Kidney epithelial cell (primary cell): ENCODE measurements at regions not wholly inside any gene's neighbourhood (a gene's known extent, or its start where the extent isn't known, plus 50 kb on each side); places are given as distances from the start of the nearest gene placed in this dataset.

ENCODE experiments used
- DNase-seq: peaks from one replicate; pipeline ENCODE4 v3.0.0-alpha.2; 2010; ENCODE audit warnings: low read depth
- H3K27me3 ChIP-seq: 2 replicates; pipeline ENCODE4 v1.6.0; 2011; ENCODE audit warnings: low read length; ENCODE audit not compliant: control insufficient read depth, insufficient read depth
- H3K36me3 ChIP-seq: 2 replicates; pipeline ENCODE4 v1.5.1; 2011; ENCODE audit warnings: low read length; ENCODE audit not compliant: control insufficient read depth, insufficient read depth
- H3K4me3 ChIP-seq: 2 replicates; pipeline ENCODE4 v1.5.1; 2011; ENCODE audit warnings: low read depth, mild to moderate bottlenecking, control low read depth, low read length
- TF ChIP-seq, protein P1 (sequence below): IDR thresholded peaks from 2 replicates; pipeline ENCODE4 v1.5.1; 2011; ENCODE audit warnings: mild to moderate bottlenecking, moderate library complexity, low read length, control low read depth, inconsistent platforms; ENCODE audit not compliant: insufficient read depth, poor library complexity, severe bottlenecking

DNA sequence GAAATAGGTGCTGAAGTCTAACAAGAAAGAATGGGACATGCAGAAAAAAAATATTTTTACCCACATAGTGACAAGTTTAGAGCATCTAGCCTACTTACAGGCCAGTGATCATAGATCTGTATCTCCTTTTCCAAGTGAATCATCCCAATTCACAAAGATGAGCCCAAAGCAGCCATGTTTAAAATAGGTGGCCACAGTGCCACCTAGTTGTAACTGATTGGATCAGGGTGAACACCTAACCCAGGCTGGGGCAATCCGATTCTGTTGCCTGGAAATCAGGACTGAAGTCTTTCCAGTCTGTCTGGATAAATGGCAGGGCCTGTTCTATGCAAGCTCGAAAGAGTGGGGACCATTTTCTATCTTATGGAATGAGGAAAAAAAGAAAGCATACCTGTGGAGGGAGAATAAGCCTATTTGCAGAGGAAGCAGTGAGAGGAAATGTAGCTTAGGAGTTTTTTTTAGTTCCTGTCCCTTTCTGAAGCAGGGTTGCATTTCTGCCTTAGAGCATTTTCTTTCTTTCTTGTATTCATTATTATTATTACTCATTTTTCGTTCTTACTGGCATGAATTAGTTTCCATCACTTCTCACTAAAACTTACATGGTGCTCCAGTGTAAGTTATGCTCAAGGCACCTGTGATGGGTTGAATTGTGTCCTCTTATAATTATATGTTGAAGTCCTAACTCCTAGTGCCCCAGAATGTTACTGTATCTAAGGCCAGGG is 113.2 kb upstream of the RAG2 start:
- no peak overlapping the region for H3K4me3 ChIP-seq
- TF ChIP-seq, protein P1, sequence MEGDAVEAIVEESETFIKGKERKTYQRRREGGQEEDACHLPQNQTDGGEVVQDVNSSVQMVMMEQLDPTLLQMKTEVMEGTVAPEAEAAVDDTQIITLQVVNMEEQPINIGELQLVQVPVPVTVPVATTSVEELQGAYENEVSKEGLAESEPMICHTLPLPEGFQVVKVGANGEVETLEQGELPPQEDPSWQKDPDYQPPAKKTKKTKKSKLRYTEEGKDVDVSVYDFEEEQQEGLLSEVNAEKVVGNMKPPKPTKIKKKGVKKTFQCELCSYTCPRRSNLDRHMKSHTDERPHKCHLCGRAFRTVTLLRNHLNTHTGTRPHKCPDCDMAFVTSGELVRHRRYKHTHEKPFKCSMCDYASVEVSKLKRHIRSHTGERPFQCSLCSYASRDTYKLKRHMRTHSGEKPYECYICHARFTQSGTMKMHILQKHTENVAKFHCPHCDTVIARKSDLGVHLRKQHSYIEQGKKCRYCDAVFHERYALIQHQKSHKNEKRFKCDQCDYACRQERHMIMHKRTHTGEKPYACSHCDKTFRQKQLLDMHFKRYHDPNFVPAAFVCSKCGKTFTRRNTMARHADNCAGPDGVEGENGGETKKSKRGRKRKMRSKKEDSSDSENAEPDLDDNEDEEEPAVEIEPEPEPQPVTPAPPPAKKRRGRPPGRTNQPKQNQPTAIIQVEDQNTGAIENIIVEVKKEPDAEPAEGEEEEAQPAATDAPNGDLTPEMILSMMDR = peak; percentile 10
- H3K27me3 ChIP-seq = no peaks in the 10 kb centered on the region
- H3K36me3 ChIP-seq = no peaks in the 10 kb centered on the region
- DNase-seq = no peak
